B cell (primary cell): ENCODE measurements at regions not wholly inside any gene's neighbourhood (a gene's known extent, or its start where the extent isn't known, plus 50 kb on each side); places are given as distances from the start of the nearest gene placed in this dataset.

ENCODE experiments used
- ATAC-seq: fragments of 200-7000 bp; cut with Tn5 transposase; one replicate; pipeline ENCODE4 v1.10.0; 2021; ENCODE audit warnings: low read depth, mild to moderate bottlenecking, moderate number of reproducible peaks, moderate library complexity
- CTCF ChIA-PET: fragments of 350-600 bp; sonication (Branson Sonifier 250); formaldehyde crosslinking; loops from one replicate; lab custom pipeline; 2021; ENCODE audit warnings: antibody characterized with exemption, inconsistent platforms; lab: Charles Lee
- POLR2A ChIA-PET: fragments of 350-600 bp; sonication (Branson Sonifier 250); formaldehyde crosslinking; loops from one replicate; lab custom pipeline; 2021; ENCODE audit warnings: antibody characterized with exemption; lab: Charles Lee
- DNase-seq: peaks from one replicate; pipeline ENCODE4 v3.0.0; 2013
- H2AFZ ChIP-seq: 2 replicates; pipeline ENCODE4 v1.6.1; 2012; ENCODE audit warnings: mild to moderate bottlenecking, low read depth, low read length; ENCODE audit not compliant: insufficient read depth, poor library complexity, severe bottlenecking
- H3K27ac ChIP-seq, 2 donors: 1 replicate in 1 of 2; 2 replicates in 1 of 2; pipeline ENCODE4 v1.5.1; 2012 to 2013; ENCODE audit warnings: low read length in 2 of 2, mild to moderate bottlenecking in 2 of 2, moderate library complexity in 1 of 2
- H3K27me3 ChIP-seq, 4 experiments: fragments of 200-600 bp in 1 of 4; sonication (generic) in 1 of 4; replicated peaks in 1 of 4; 1 replicate in 2 of 4; 2 replicates in 2 of 4; pipeline versions ENCODE4 v1.6.1 to v1.7.0; 2013 to 2016; ENCODE audit warnings: low read length in 3 of 4, mild to moderate bottlenecking in 2 of 4, mixed read lengths in 1 of 4, moderate library complexity in 1 of 4; ENCODE audit not compliant: insufficient read depth in 4 of 4, control insufficient read depth in 3 of 4; ENCODE audit errors: control extremely low read depth in 1 of 4
- H3K36me3 ChIP-seq, 2 experiments: replicated peaks in 1 of 2; 1 replicate in 1 of 2; 2 replicates in 1 of 2; pipeline versions ENCODE4 v1.6.1 to v1.7.1; 2013; ENCODE audit warnings: low read length in 1 of 2; ENCODE audit not compliant: insufficient read depth in 2 of 2, control insufficient read depth in 1 of 2; ENCODE audit errors: control extremely low read depth in 1 of 2, extremely low read depth in 1 of 2
- H3K4me1 ChIP-seq, 2 donors: fragments of 200-600 bp in 1 of 2; sonication (generic) in 1 of 2; 1 replicate in 1 of 2; 2 replicates in 1 of 2; pipeline versions ENCODE4 v1.5.1 to v1.6.1; 2013 to 2017; ENCODE audit warnings: low read length in 2 of 2; ENCODE audit not compliant: control insufficient read depth in 2 of 2, insufficient read depth in 2 of 2
- H3K4me2 ChIP-seq: replicated peaks from 2 replicates; pipeline ENCODE3; 2012; ENCODE audit warnings: mild to moderate bottlenecking, low read depth, low read length; ENCODE audit not compliant: poor library complexity, severe bottlenecking
- H3K4me3 ChIP-seq, 5 experiments: fragments of 200-600 bp in 1 of 5; sonication (generic) in 1 of 5; 1 replicate in 3 of 5; 2 replicates in 2 of 5; pipeline versions ENCODE4 v1.5.1 to v1.7.0; 2011 to 2016; ENCODE audit warnings: low read length in 4 of 5, mild to moderate bottlenecking in 4 of 5, low read depth in 2 of 5, control low read depth in 1 of 5, moderate library complexity in 1 of 5; ENCODE audit not compliant: insufficient read depth in 1 of 5; ENCODE audit errors: control extremely low read depth in 1 of 5, extremely low read depth in 1 of 5
- H3K79me2 ChIP-seq: fragments of 200-600 bp; sonication (generic); one replicate; pipeline ENCODE4 v1.6.0; 2016; ENCODE audit warnings: low read length; ENCODE audit not compliant: control insufficient read depth, insufficient read depth
- H3K9ac ChIP-seq: fragments of 200-600 bp; sonication (generic); 2 replicates; pipeline ENCODE4 v1.6.1; 2017; ENCODE audit warnings: mild to moderate bottlenecking, low read length, moderate library complexity
- H3K9me3 ChIP-seq, 3 donors: one replicate each; pipeline versions ENCODE4 v1.6.1 to v1.7.1; 2013; ENCODE audit warnings: low read length in 2 of 3; ENCODE audit not compliant: control insufficient read depth in 2 of 3, insufficient read depth in 1 of 3; ENCODE audit errors: control extremely low read depth in 1 of 3
- H4K20me1 ChIP-seq: 2 replicates; pipeline ENCODE4 v1.6.0; 2012; ENCODE audit warnings: mild to moderate bottlenecking, low read length; ENCODE audit not compliant: insufficient read depth, control insufficient read depth, poor library complexity, severe bottlenecking
- H3K27ac Mint-ChIP-seq: one replicate; pipeline ENCODE4 v1.8.0; 2021; ENCODE audit warnings: mixed read lengths
- H3K27me3 Mint-ChIP-seq: one replicate; pipeline ENCODE4 v1.8.0; 2021; ENCODE audit warnings: mixed read lengths
- H3K4me1 Mint-ChIP-seq: one replicate; pipeline ENCODE4 v1.8.0; 2021; ENCODE audit warnings: mixed read lengths
- H3K4me3 Mint-ChIP-seq: one replicate; pipeline ENCODE4 v1.8.0; 2021; ENCODE audit warnings: mixed read lengths
- H3K9me3 Mint-ChIP-seq: one replicate; pipeline ENCODE4 v1.8.0; 2022; ENCODE audit warnings: mixed read lengths; ENCODE audit not compliant: insufficient read depth
- EZH2 ChIP-seq: IDR thresholded peaks from 2 replicates; pipeline ENCODE4 v1.6.1; 2012; ENCODE audit warnings: borderline replicate concordance, low read depth, mild to moderate bottlenecking, moderate library complexity, low read length; ENCODE audit not compliant: insufficient read depth, poor library complexity, severe bottlenecking
- WGBS: methylation state at CpG from one replicate; pipeline ENCODE4 v1.1.5; 2013; ENCODE audit warnings: missing lambda C conversion rate; ENCODE audit not compliant: insufficient coverage; 5-methylcytosine and 5-hydroxymethylcytosine counted together
- intact Hi-C: fragments of 100-400 bp; cut with micrococcal nuclease; formaldehyde crosslinking; loops from one replicate; pipeline ENCODE4 v1.10.0; 2022
- TF ChIP-seq, protein P1 (sequence below): fragments of 200-600 bp; IDR thresholded peaks from one replicate; pipeline ENCODE4 v1.8.0; 2022; ENCODE audit warnings: antibody characterized with exemption, mild to moderate bottlenecking

DNA sequence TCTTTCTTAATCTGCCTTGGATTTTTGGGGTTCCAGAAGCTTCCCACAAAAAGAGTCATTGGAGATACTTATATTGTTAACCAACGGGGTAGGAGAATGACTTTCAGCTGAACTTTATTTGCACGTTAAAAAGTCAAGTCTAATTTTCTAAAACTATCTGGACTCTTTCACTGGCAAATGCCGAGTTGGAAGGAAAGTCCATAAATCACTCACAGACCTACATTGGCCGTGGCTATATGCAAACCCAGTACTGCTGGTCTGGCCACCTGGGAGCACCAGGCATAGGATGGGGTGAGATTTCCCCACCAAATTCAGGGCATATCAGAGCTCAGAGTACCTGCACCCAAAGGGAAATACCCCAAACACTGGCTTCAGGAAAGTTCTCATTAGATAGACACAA lies 71.3 kb upstream of the SALL4 start:
- no peak for DNase-seq
- intact Hi-C loops: no loop called here
- no peak for ATAC-seq
- no peaks in the 10 kb centered on the region for H3K9me3 ChIP-seq
- Mint-ChIP-seq H3K27me3 (peaks cover 6% of the 10 kb centered on the region), H3K4me3 (no peak overlapping the region), H3K27ac (no peak overlapping the region), H3K4me1 (no peaks in the 10 kb centered on the region), H3K9me3 (no peaks in the 10 kb centered on the region)
- no peaks in the 10 kb centered on the region for H3K36me3 ChIP-seq
- no peaks in the 10 kb centered on the region for H3K79me2 ChIP-seq
- no peaks in the 10 kb centered on the region for H3K27me3 ChIP-seq
- no peak overlapping the region for H3K4me3 ChIP-seq
- H3K4me1 ChIP-seq: no peaks in the 10 kb centered on the region
- WGBS: 20% methylated on average over 1 of the region's 4 CpGs
- POLR2A ChIA-PET: no interaction called here
- no peak overlapping the region for H2AFZ ChIP-seq
- no peaks in the 10 kb centered on the region for H4K20me1 ChIP-seq
- TF ChIP-seq, protein P1, sequence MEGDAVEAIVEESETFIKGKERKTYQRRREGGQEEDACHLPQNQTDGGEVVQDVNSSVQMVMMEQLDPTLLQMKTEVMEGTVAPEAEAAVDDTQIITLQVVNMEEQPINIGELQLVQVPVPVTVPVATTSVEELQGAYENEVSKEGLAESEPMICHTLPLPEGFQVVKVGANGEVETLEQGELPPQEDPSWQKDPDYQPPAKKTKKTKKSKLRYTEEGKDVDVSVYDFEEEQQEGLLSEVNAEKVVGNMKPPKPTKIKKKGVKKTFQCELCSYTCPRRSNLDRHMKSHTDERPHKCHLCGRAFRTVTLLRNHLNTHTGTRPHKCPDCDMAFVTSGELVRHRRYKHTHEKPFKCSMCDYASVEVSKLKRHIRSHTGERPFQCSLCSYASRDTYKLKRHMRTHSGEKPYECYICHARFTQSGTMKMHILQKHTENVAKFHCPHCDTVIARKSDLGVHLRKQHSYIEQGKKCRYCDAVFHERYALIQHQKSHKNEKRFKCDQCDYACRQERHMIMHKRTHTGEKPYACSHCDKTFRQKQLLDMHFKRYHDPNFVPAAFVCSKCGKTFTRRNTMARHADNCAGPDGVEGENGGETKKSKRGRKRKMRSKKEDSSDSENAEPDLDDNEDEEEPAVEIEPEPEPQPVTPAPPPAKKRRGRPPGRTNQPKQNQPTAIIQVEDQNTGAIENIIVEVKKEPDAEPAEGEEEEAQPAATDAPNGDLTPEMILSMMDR: no peak
- TF ChIP-seq EZH2: no peak
- H3K27ac ChIP-seq: no peak overlapping the region
- CTCF ChIA-PET: no interaction called here
- H3K9ac ChIP-seq: no peak overlapping the region
- H3K4me2 ChIP-seq: no peak overlapping the region

DNA sequence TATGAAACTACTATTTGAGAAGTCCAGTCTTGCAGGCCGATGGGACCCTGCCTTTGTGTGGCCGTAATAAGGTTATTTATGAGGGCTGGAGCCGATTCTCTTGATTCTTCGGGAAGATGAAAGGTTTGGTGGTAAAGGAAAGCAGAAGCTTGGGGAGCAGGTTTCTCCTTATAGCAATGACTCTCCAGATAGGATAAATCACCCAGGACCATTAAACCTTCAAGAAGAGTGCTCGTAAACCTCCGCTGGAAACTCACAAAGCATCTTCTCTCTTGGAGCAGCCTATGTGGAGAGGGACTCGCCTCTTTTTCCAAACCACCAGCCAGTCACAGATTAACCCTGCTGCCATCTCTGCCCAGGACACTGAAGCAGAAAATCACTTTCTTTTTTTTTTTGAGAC lies 69.6 kb upstream of the SALL4 start:
- ChIA-PET POLR2A (no interaction called here), CTCF (no interaction called here)
- DNase-seq (no peak), ATAC-seq (no peak)
- intact Hi-C loops: no loop called here
- Histone ChIP-seq H4K20me1 (no peaks in the 10 kb centered on the region), H3K4me2 (no peak overlapping the region), H3K4me1 (no peaks in the 10 kb centered on the region), H3K36me3 (no peaks in the 10 kb centered on the region), H3K9ac (no peak overlapping the region), H2AFZ (no peak overlapping the region), H3K4me3 (no peak overlapping the region), H3K27ac (no peak overlapping the region), H3K79me2 (no peaks in the 10 kb centered on the region), H3K9me3 (no peaks in the 10 kb centered on the region), H3K27me3 (no peaks in the 10 kb centered on the region)
- Mint-ChIP-seq H3K27me3 (peaks cover 1% of the 10 kb centered on the region), H3K27ac (no peak overlapping the region), H3K9me3 (no peaks in the 10 kb centered on the region), H3K4me3 (no peak overlapping the region), H3K4me1 (no peaks in the 10 kb centered on the region)
- WGBS: 86% methylated on average over 5 of the region's 7 CpGs
- no peak for TF ChIP-seq EZH2
- TF ChIP-seq, protein P1: no peak
